Sigmoid colon (tissue), 4 donors: ENCODE measurements at regions not wholly inside any gene's neighbourhood (a gene's known extent, or its start where the extent isn't known, plus 50 kb on each side); places are given as distances from the start of the nearest gene placed in this dataset.

ENCODE experiments used
- CTCF ChIP-seq, 4 experiments: fragments of 450-650 bp in 3 of 4; fragments of 200-600 bp in 1 of 4; IDR thresholded peaks; one replicate each; pipeline ENCODE4 v1.5.1; 2016 to 2019; ENCODE audit warnings: antibody characterized with exemption in 4 of 4, mild to moderate bottlenecking in 3 of 4, moderate library complexity in 2 of 4
- EP300 ChIP-seq, 4 donors: sonication (generic); formaldehyde crosslinking; IDR thresholded peaks; one replicate each; pipeline ENCODE4 v1.6.1; 2017; ENCODE audit warnings: antibody characterized with exemption in 4 of 4
- POLR2A ChIP-seq, 2 donors: fragments of 450-650 bp; IDR thresholded peaks; one replicate each; pipeline ENCODE4 v1.6.1; 2016; ENCODE audit warnings: antibody characterized with exemption in 2 of 2, mild to moderate bottlenecking in 2 of 2, moderate library complexity in 2 of 2
- POLR2AphosphoS5 ChIP-seq, 4 donors: sonication (generic); formaldehyde crosslinking; IDR thresholded peaks; one replicate each; pipeline ENCODE4 v1.6.1; 2017; ENCODE audit warnings: antibody characterized with exemption in 4 of 4

DNA sequence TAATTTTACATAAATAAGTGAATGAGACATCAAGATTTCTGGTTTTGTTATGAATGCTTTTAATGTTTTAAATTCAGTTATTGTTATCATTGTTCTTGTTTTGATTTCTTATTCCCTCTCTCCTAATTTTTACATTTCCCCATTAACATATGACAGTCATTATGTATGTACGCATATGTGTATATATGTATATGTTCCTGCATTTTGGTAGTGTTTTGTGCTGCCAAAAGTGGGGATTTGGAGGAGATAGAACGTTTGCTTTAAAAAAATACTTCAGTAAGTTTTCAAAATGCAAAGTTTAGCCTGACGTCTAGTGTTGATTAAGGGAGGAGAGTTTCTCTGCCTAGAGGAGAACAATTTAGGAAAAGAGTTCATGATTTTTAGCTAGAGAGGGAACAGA is 385.2 kb downstream of the EPHA4 start:
- TF ChIP-seq POLR2AphosphoS5 (IDR thresholded peaks at IDR 0.05), result no peak
- no peak for TF ChIP-seq POLR2A (IDR thresholded peaks at IDR 0.05)
- no peak for TF ChIP-seq EP300 (IDR thresholded peaks at IDR 0.05)
- no peak for TF ChIP-seq CTCF (IDR thresholded peaks at IDR 0.05)
